GM04503 (cell line): ENCODE measurements at regions not wholly inside any gene's neighbourhood (a gene's known extent, or its start where the extent isn't known, plus 50 kb on each side); places are given as distances from the start of the nearest gene placed in this dataset.

Experiments
- DNase-seq: peaks from one replicate; pipeline ENCODE4 v3.0.0-alpha.2; 2012; ENCODE audit warnings: low read depth

GRCh38 chr2:509888-510287, 167.3 kb downstream of the TMEM18 start:
- DNase-seq = no peak

GRCh38 chr2:508121-508520, 169.1 kb downstream of the TMEM18 start:
- DNase-seq = no peak

GRCh38 chr2:506866-507265, 170.3 kb downstream of the TMEM18 start:
- no peak for DNase-seq

GRCh38 chr2:506451-506850, 170.8 kb downstream of the TMEM18 start:
- DNase-seq = no peak

GRCh38 chr2:505941-506340, 171.3 kb downstream of the TMEM18 start:
- no peak for DNase-seq

GRCh38 chr2:503288-503999, 173.8 kb downstream of the TMEM18 start:
- DNase-seq = no peak

GRCh38 chr2:502831-503230, 174.4 kb downstream of the TMEM18 start:
- no peak for DNase-seq

GRCh38 chr2:501667-502066, 175.5 kb downstream of the TMEM18 start:
- no peak for DNase-seq

- no peak for DNase-seq
Measured at GRCh38 chr2:501130-501529, 176.1 kb downstream of the TMEM18 start.

- no peak for DNase-seq
Measured at GRCh38 chr2:499726-500125, 177.5 kb downstream of the TMEM18 start.

- no peak for DNase-seq
Measured at GRCh38 chr2:498493-499178, 178.6 kb downstream of the TMEM18 start.

GRCh38 chr2:497770-498492, 179.3 kb downstream of the TMEM18 start:
- no peak for DNase-seq

GRCh38 chr2:496729-497128, 180.5 kb downstream of the TMEM18 start:
- DNase-seq = no peak

GRCh38 chr2:495745-496275, 181.4 kb downstream of the TMEM18 start:
- no peak for DNase-seq

- no peak for DNase-seq
Measured at GRCh38 chr2:494853-495252, 182.4 kb downstream of the TMEM18 start.

GRCh38 chr2:493228-493627, 184.0 kb downstream of the TMEM18 start:
- DNase-seq = no peak

GRCh38 chr2:492178-492577, 185.0 kb downstream of the TMEM18 start:
- DNase-seq = no peak

GRCh38 chr2:489838-490237, 187.4 kb downstream of the TMEM18 start:
- no peak for DNase-seq

- DNase-seq = no peak
Measured at GRCh38 chr2:489084-489483, 188.1 kb downstream of the TMEM18 start.

GRCh38 chr2:487186-488079, 189.8 kb downstream of the TMEM18 start:
- no peak for DNase-seq

GRCh38 chr2:486371-486770, 190.8 kb downstream of the TMEM18 start:
- DNase-seq = no peak

- DNase-seq = no peak
Measured at GRCh38 chr2:481388-481787, 193.5 kb upstream of the ALKAL2 start.
